Activated CD8-positive, alpha-beta memory T cell treated with anti-CD3 and anti-CD28 coated beads, Interleukin-2, amount 10 ng/mL, durations not matched to agents 7 days and 5 days (primary cell): ENCODE measurements at regions not wholly inside any gene's neighbourhood (a gene's known extent, or its start where the extent isn't known, plus 50 kb on each side); places are given as distances from the start of the nearest gene placed in this dataset.

Experiments used
- ATAC-seq: fragments of 150-1000 bp; cut with Tn5 transposase; one replicate; pipeline ENCODE4 v1.10.0; 2021; ENCODE audit warnings: moderate library complexity
- CTCF ChIA-PET: fragments of 350-600 bp; sonication (Branson Sonifier 250); formaldehyde crosslinking; loops from one replicate; lab custom pipeline; 2021; ENCODE audit warnings: antibody characterized with exemption; lab: Charles Lee
- DNase-seq: peaks from one replicate; pipeline ENCODE4 v3.0.0-alpha.2; 2020
- H3K27ac Mint-ChIP-seq: one replicate; pipeline ENCODE4 v1.8.0; 2021; ENCODE audit warnings: mild to moderate bottlenecking, mixed read lengths
- H3K27me3 Mint-ChIP-seq: one replicate; pipeline ENCODE4 v1.8.0; 2021; ENCODE audit warnings: mixed read lengths
- H3K36me3 Mint-ChIP-seq: one replicate; pipeline ENCODE4 v1.8.0; 2021; ENCODE audit warnings: mild to moderate bottlenecking, mixed read lengths
- H3K4me1 Mint-ChIP-seq: one replicate; pipeline ENCODE4 v1.8.0; 2021; ENCODE audit warnings: mixed read lengths
- H3K4me3 Mint-ChIP-seq: one replicate; pipeline ENCODE4 v1.8.0; 2021; ENCODE audit warnings: mild to moderate bottlenecking, moderate library complexity, mixed read lengths
- H3K9me3 Mint-ChIP-seq: one replicate; pipeline ENCODE4 v1.8.0; 2022; ENCODE audit warnings: low read depth, mixed read lengths

DNA sequence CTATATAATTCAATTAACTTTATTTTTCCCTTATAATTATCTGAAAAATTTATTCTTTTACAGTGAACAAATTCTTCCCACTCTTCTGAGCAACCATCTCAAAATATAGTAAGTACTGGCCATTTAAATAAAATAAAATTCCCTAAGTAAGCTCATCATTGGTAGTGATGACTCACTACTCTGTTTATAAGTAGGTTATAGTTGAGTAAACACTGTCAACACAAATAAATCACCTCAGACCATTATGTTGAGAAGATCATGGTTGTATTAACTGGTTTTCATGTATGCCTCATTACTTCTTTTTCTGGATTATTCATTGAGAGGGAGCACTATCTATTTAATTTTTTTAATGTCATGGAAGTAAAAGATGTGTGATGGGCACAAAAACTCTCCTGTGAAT lies 220.5 kb downstream of the SEC23A start:
- no peak for ATAC-seq
- H3K4me3 Mint-ChIP-seq, result no peak overlapping the region
- CTCF ChIA-PET, result interaction anchor here (1.0 kb wide), 1 partner anchor 161 kb away, joined by 3 read pairs; no protein-coding TSS in a partner anchor
- H3K27me3 Mint-ChIP-seq, result no peaks in the 10 kb centered on the region
- no peaks in the 10 kb centered on the region for H3K36me3 Mint-ChIP-seq
- H3K4me1 Mint-ChIP-seq, result no peaks in the 10 kb centered on the region
- H3K27ac Mint-ChIP-seq, result no peak overlapping the region
- H3K9me3 Mint-ChIP-seq, result no peaks in the 10 kb centered on the region
- DNase-seq, result no peak

DNA sequence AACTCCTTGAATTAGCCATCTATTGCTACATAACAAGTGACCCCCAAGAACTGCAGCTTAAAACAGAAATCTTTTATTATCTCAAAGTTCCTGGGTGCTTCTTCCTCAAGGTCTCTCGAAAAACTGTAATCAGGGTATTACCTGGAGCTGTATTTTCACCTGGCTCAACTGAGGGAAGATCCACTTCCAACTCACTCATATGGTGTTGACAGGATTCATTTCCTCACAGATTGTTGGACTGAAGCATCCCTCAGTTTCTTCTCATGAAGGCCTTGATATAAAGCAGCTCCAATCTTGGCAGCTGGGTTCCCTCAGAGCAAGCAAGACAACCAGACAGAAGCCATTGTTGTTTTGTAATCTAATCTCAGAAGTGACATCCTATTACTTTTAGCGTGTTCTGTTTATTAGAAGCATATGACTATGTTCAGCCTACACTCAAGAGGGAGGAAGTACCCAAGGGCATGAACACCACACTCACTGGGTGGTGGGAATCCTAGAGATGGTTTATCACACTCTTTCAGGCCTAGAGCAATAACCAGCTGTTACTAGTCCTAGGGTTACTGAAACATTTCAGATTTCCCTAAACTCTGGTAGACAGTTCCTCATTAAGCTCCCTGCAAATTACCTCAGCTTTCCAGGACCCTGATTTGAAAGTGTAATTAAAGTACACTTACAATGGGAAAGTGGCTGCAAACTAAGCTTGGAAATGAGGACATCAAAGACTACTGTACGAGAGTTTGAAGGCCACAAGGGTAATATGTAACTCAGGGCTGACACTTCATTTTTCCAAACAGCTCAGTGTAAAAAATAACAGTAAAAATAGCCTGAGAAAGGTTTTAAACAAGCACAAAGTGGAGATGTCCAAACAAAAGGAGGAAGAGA lies 222.2 kb downstream of the SEC23A start:
- ATAC-seq (no peak), DNase-seq (no peak)
- Mint-ChIP-seq H3K4me3 (no peak overlapping the region), H3K36me3 (no peaks in the 10 kb centered on the region), H3K27me3 (peaks cover 2% of the 10 kb centered on the region), H3K27ac (no peak overlapping the region), H3K4me1 (no peaks in the 10 kb centered on the region), H3K9me3 (no peaks in the 10 kb centered on the region)
- CTCF ChIA-PET, result interaction anchor here (1.7 to 2.0 kb wide), 2 partner anchors 13 to 19 kb away, joined by 3 to 6 read pairs; no protein-coding TSS in a partner anchor

DNA sequence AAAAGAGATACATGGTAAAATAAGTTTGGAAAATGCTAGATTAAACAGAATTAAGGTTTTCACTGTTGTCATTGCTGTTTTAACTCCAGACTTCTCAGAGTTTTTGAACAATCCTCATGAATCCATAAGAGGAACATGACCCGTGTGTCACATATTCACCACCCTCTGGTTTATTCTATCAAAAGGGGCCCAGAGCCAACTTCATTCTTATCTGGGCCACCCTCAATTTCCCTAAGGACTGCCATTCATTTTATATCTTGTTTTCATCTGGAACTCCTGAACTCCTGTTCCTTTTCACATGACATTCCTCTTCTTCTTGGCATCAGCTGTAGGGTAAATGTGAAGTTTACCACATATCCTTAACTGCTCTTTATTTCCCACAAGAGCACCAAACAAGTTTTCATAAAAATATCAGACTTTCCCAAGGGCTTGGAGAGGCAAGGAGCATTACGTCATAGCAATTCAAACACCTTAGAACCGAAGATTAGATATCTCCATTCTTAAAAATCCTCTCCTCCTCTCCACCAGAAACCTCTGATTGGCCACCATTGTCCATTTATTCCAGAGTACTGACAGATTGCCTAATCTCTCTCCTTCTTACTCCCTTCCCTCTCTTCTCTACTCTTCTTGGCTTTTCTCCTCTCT lies 225.2 kb downstream of the SEC23A start:
- CTCF ChIA-PET, result interaction anchor here (2.0 kb wide), 1 partner anchor 10 kb away, joined by 7 read pairs; no protein-coding TSS in a partner anchor
- H3K27ac Mint-ChIP-seq, result no peak overlapping the region

DNA sequence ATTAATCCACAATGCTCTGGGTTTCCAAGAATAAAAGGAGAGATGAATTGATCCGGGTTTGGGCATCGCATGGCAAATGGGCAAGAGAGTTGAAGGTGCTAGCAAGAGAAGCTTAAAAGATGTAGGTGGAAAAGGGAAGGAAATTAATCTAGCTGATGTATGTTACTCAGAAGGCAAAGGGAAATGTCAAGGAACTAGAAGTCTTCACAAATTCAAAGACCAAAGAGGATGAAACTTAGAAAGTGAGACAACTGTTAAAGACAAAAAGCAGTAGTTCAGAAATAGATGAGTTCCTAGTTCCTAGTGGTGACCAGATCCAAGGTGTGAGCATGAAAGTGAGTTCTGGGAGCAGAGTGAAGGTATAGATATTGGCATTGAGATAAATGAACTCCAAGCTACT lies 228.3 kb downstream of the SEC23A start:
- no peak overlapping the region for H3K27ac Mint-ChIP-seq
- ATAC-seq (no peak), DNase-seq (no peak)
- H3K36me3 Mint-ChIP-seq, result no peaks in the 10 kb centered on the region
- H3K9me3 Mint-ChIP-seq, result no peaks in the 10 kb centered on the region
- peaks cover 4% of the 10 kb centered on the region for H3K27me3 Mint-ChIP-seq
- no peak overlapping the region for H3K4me3 Mint-ChIP-seq
- no peaks in the 10 kb centered on the region for H3K4me1 Mint-ChIP-seq
- CTCF ChIA-PET, result no interaction called here

More for the DNA sequence above, 225.2 kb downstream of the SEC23A start:
- no peak overlapping the region for H3K4me3 Mint-ChIP-seq
- H3K9me3 Mint-ChIP-seq, result no peaks in the 10 kb centered on the region
- H3K36me3 Mint-ChIP-seq, result no peaks in the 10 kb centered on the region
- H3K27me3 Mint-ChIP-seq, result peaks cover 4% of the 10 kb centered on the region
- DNase-seq, result no peak
- no peaks in the 10 kb centered on the region for H3K4me1 Mint-ChIP-seq
- ATAC-seq, result no peak

DNA sequence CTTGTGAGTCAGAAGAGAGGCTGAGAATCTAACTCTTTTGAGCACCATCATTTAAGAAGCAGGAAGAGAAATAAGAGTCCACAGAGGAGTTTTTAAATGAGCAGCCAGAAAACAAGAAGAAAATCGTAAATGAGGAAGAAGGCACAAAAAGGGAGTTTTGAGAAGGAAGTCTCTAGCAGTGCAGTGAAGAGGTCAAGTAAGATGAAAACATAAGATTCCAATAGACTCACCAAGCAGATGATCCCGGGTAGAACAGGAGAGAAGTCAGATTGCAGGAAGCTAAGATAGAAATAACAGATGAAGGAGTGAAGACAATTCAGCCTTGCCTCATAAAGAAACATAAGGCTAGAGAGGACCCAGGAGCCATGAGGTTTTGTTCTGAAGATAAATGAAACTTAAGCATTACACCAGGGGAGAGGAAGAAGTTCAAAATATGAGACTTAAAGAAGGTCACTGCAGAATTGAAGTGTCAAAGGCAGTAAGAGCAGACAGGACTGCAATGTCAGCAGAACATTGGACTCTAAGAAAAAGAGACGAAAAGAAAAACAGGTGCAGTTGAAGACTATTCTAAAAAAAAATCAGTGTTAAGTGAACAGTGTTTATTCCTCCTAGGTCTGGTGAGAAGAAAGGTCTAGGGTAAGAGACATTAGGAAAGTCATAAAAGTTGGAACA lies 229.0 kb downstream of the SEC23A start:
- no peaks in the 10 kb centered on the region for H3K36me3 Mint-ChIP-seq
- CTCF ChIA-PET, result no interaction called here
- no peak for DNase-seq
- H3K27ac Mint-ChIP-seq, result no peak overlapping the region
- no peak for ATAC-seq
- no peaks in the 10 kb centered on the region for H3K9me3 Mint-ChIP-seq
- H3K27me3 Mint-ChIP-seq, result peaks cover 4% of the 10 kb centered on the region
- H3K4me3 Mint-ChIP-seq, result no peak overlapping the region
- H3K4me1 Mint-ChIP-seq, result no peaks in the 10 kb centered on the region

DNA sequence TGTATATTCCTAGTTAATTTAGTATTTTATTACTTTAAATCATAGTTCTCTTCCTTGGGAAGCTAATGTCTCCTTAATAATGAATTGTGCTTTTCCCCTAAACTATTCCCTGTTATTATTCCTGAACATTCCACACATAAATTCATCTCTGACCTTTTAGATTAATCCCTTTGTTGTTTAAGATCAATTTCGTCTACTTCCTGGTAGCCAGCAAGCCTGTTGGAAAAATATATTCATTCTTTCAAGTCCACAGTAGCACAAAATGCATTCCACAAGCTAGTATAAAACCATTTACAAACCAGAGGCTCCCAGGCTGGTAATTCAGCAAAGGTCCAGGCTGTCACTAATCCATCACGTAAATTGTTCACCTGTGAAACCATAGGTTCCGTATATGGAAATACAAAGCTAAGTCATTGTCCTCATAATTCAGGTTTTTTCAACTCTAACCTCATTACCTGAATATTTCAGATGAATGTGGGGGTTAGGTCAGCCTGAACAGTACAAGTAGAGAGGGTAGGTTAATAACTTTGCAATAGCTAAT lies 232.7 kb downstream of the SEC23A start:
- DNase-seq, result no peak
- CTCF ChIA-PET, result interaction anchor here (0.8 kb wide), 1 partner anchor 146 kb away, joined by 3 read pairs; no protein-coding TSS in a partner anchor
- no peaks in the 10 kb centered on the region for H3K36me3 Mint-ChIP-seq
- no peaks in the 10 kb centered on the region for H3K27me3 Mint-ChIP-seq
- no peak overlapping the region for H3K27ac Mint-ChIP-seq
- no peaks in the 10 kb centered on the region for H3K9me3 Mint-ChIP-seq
- H3K4me1 Mint-ChIP-seq, result no peaks in the 10 kb centered on the region
- ATAC-seq, result no peak
- H3K4me3 Mint-ChIP-seq, result no peak overlapping the region

DNA sequence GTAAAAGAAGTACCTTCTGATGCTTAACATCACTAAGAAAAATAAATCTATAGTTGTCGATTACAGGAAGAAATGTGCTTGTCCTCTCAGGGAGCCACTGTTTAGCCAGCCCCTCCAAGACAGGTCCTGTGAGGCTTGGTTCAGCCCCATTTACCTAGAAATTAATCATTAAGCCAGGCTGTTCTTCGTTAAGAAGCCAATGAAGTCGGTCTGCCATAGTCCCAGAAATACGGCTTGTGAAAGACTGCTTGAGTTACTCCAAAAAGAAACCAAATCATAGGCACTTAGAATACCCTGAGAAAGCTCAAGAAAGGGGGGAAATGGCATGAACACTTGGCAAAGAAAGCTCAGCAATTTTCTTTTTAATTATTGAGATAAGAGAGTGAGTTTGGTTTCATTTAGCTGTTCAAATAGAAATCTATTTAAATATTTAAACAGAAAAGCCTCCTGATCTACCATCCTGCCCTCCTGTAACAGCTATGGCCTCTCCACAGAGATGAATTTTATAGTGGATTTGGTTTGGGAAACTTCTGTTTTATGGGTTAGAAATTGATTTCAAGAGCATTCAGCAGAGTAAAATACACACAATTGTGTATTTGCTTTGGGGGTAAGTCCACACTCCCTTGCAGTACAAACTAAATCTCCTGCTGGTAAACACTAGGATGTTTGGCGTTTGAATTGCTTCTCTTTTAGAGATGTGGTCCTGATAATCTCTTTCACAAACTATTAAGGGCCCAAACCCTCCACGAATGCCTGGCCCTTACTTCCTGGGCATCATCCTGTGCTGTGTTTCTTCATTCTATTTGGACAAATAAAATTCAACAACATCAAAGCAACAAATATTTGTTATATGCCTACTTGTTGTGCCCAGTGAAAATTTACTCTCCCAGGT lies 234.4 kb downstream of the SEC23A start:
- H3K4me1 Mint-ChIP-seq, result no peaks in the 10 kb centered on the region
- H3K27ac Mint-ChIP-seq, result no peak overlapping the region
- H3K9me3 Mint-ChIP-seq, result no peaks in the 10 kb centered on the region
- DNase-seq, result no peak
- no peak overlapping the region for H3K4me3 Mint-ChIP-seq
- CTCF ChIA-PET, result interaction anchor here (1.8 to 2.2 kb wide), 2 partner anchors 8 to 11 kb away, joined by 6 to 7 read pairs; no protein-coding TSS in a partner anchor
- no peak for ATAC-seq
- peaks cover 2% of the 10 kb centered on the region for H3K27me3 Mint-ChIP-seq
- H3K36me3 Mint-ChIP-seq, result no peaks in the 10 kb centered on the region

DNA sequence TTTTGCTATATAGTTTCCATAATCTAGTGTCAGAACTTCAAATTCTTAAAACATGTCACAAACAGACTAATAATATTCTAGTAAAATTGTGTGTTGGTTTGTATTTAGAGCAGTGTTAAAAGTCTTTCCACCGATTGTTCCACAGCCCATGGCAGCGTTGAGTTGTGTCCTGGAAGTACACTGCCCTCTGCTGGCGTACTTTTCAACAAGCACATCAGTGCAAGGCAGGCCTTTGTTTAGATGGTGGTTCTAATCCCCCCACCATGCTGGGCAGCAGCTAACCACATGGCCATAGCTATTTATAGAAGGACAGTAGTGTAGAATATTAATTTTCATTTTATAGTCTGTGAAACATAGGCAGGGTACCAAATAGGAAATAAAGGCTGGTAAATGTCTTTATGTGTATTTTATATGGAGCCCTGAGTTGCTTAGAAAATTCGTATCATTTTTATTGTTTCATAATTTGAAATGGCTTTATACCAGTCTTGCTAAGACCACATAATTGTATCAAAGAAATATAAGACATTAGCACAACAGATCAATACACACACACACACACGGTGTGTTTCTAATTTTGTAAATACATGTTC lies 235.4 kb downstream of the SEC23A start:
- no peaks in the 10 kb centered on the region for H3K4me1 Mint-ChIP-seq
- no peak overlapping the region for H3K4me3 Mint-ChIP-seq
- ATAC-seq (peak; percentile 72), DNase-seq (peak; percentile 70)
- peaks cover 2% of the 10 kb centered on the region for H3K27me3 Mint-ChIP-seq
- no peaks in the 10 kb centered on the region for H3K9me3 Mint-ChIP-seq
- no peaks in the 10 kb centered on the region for H3K36me3 Mint-ChIP-seq
- CTCF ChIA-PET, result interaction anchor here (0.6 to 2.2 kb wide), 5 partner anchors 9 to 272 kb away, joined by 3 to 7 read pairs (median 6); no protein-coding TSS in a partner anchor
- no peak overlapping the region for H3K27ac Mint-ChIP-seq

DNA sequence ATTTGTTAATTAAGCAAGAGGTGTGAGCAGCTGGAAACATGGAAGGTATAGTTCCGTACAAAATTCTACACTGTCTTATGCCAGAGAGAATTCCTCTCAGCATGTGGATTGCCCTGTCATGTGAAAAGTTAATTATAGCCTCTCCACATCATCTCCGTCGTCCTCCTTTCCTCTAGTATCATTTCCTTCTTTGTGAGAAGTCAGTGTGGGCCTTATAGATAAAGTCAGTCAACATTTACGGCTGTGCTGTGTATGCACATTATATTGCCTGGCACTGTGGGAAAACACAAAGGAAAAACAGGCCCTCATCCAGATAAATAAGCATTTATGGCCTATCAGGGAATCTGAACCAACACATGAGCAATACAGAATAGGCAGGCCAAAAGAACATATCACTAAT lies 236.6 kb downstream of the SEC23A start:
- H3K27me3 Mint-ChIP-seq, result peaks cover 2% of the 10 kb centered on the region
- H3K9me3 Mint-ChIP-seq, result no peaks in the 10 kb centered on the region
- H3K27ac Mint-ChIP-seq, result no peak overlapping the region
- DNase-seq (no peak), ATAC-seq (no peak)
- H3K4me1 Mint-ChIP-seq, result no peaks in the 10 kb centered on the region
- CTCF ChIA-PET, result interaction anchor here (1.4 kb wide), 1 partner anchor 20 kb away, joined by 3 read pairs; no protein-coding TSS in a partner anchor
- H3K36me3 Mint-ChIP-seq, result no peaks in the 10 kb centered on the region
- no peak overlapping the region for H3K4me3 Mint-ChIP-seq

DNA sequence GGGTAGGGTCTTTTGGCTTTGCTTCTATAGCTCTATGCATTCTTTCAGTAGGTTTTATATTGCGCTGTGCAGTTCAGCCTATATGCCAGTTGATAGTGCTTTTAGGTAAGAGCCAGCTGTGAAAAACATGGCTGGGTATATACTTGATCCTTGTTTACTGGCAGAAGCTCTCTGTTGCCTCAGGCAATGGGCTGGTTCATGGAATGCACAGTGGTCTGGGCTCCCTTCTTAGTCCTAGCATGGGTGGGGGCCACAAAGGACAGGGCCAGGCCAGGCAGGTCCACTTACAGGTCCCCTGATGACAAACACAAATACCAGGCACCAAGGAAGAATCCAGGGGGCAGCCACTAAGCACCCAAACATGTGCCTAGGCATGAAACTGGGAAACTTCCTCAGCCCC lies 240.7 kb downstream of the SEC23A start:
- CTCF ChIA-PET, result interaction anchor here (1.7 kb wide), 1 partner anchor 18 kb away, joined by 3 read pairs; no protein-coding TSS in a partner anchor
- no peaks in the 10 kb centered on the region for H3K4me1 Mint-ChIP-seq
- peaks cover 5% of the 10 kb centered on the region for H3K27me3 Mint-ChIP-seq

DNA sequence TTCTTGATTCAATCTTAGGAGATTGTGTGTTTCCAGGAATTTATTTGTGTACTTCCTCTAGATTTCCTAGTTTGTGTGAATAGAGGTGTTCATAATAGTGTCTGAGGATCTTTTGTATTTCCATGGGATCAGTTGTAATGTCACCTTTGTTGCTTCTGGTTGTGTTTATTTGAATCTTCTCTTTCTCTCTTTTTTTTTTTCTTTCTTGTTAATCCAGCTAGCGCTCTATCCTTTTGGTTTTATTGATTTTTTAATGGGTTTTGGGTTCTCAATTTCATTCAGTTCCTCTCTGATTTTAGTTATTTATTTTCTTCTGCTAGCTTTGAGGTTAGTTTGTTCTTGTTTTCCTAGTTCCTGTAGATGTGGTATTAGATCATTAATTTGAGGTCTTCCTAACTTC lies 242.5 kb downstream of the SEC23A start:
- Mint-ChIP-seq H3K36me3 (no peaks in the 10 kb centered on the region), H3K27me3 (peaks cover 5% of the 10 kb centered on the region), H3K27ac (no peak overlapping the region), H3K9me3 (no peaks in the 10 kb centered on the region), H3K4me3 (no peak overlapping the region), H3K4me1 (no peaks in the 10 kb centered on the region)
- DNase-seq, result no peak
- ATAC-seq, result no peak
- CTCF ChIA-PET, result interaction anchor here (0.6 kb wide), 1 partner anchor 957 kb away, joined by 4 read pairs; no protein-coding TSS in a partner anchor

More for the DNA sequence above, 240.7 kb downstream of the SEC23A start:
- Mint-ChIP-seq H3K9me3 (no peaks in the 10 kb centered on the region), H3K4me3 (no peak overlapping the region), H3K27ac (no peak overlapping the region), H3K36me3 (no peaks in the 10 kb centered on the region)
- ATAC-seq (no peak), DNase-seq (no peak)

DNA sequence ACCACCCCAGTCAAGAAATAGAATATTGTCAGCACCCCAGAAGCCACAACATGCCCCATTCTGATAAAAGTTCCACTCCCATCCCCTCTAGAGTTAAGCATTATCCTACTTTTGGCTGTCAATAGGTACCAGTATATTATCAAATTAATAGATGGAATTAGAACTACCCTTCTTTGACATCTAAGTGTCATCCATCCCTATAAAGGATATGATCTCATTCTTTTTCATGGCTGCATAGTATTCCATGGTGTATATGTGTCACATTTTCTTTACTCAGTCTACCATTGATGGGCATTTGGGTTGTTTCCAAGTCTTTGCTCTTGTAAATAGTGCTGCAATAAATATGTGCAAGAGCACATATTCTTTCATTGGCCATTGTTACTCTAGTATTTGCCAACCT lies 246.2 kb downstream of the SEC23A start:
- Mint-ChIP-seq H3K9me3 (no peaks in the 10 kb centered on the region), H3K4me3 (no peak overlapping the region), H3K27me3 (peaks cover 3% of the 10 kb centered on the region), H3K36me3 (no peaks in the 10 kb centered on the region), H3K27ac (no peak overlapping the region), H3K4me1 (no peaks in the 10 kb centered on the region)
- no peak for ATAC-seq
- CTCF ChIA-PET, result interaction anchor here (1.6 kb wide), 1 partner anchor 11 kb away, joined by 7 read pairs; no protein-coding TSS in a partner anchor
- DNase-seq, result no peak
